Mucosa of descending colon (tissue), 3 donors: ENCODE measurements at regions not wholly inside any gene's neighbourhood (a gene's known extent, or its start where the extent isn't known, plus 50 kb on each side); places are given as distances from the start of the nearest gene placed in this dataset.
A peak's percentile ranks its signal among the peaks of the same experiment; 100 is the strongest.

ENCODE experiments used
- ATAC-seq: fragments of 200-7000 bp; cut with Tn5 transposase; one replicate; pipeline ENCODE4 v1.9.1; 2020; ENCODE audit warnings: mild to moderate bottlenecking, moderate library complexity
- DNase-seq, 3 donors: peaks; one replicate each; pipeline ENCODE4 v3.0.0-alpha.2; 2020
- H3K36me3 ChIP-seq: fragments of 200-600 bp; one replicate; pipeline ENCODE4 v1.8.0; 2021; ENCODE audit warnings: low read depth, mild to moderate bottlenecking
- H3K4me1 ChIP-seq: fragments of 200-600 bp; one replicate; pipeline ENCODE4 v1.8.0; 2021; ENCODE audit warnings: low read depth, mild to moderate bottlenecking
- H3K4me3 ChIP-seq: fragments of 200-600 bp; one replicate; pipeline ENCODE4 v1.8.0; 2021; ENCODE audit warnings: mild to moderate bottlenecking
- H3K9me3 ChIP-seq: fragments of 200-600 bp; one replicate; pipeline ENCODE4 v1.8.0; 2021; ENCODE audit warnings: mild to moderate bottlenecking
- intact Hi-C, 2 donors: fragments of 100-400 bp; cut with DNase I in 1 of 2; cut with micrococcal nuclease in 1 of 2; formaldehyde crosslinking; loops; one replicate each; pipeline versions ENCODE4 v1.11.0 to v1.11.1; 2022; cut with DNase I, micrococcal nuclease
- TF ChIP-seq, protein P1 (sequence below): fragments of 200-600 bp; IDR thresholded peaks from one replicate; pipeline ENCODE4 v1.8.0; 2022; ENCODE audit warnings: antibody characterized with exemption, mild to moderate bottlenecking
- donor health status: DM: no; HTN: no; CAD: no; lungs with moderate emphysema.
- donor health status: DM: no; HTN: no; CAD: no.
- donor health status: DM: no; HTN: yes; CAD: no.

DNA sequence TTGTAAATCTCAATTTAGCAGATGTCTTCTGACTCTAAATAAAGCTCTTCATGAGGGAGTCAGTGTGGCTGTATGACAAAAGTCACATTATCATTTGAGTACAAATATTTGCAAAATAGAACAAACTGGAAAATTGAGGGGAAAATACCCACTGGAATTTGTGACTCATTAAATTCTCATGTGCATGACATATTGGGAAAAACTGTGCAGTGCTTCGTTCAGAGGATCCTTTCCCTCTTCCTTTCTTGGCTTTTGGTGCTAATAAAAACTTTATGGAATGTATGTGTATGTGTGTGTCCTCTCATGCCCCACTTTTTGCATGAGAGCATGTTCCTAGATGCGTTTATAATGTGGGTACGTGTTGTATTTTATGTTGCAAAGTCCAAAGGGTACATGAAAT, 267.8 kb downstream of the KTN1 start:
- H3K4me1 ChIP-seq: peaks cover 4% of the 10 kb centered on the region
- H3K4me3 ChIP-seq: no peak overlapping the region
- TF ChIP-seq, protein P1, sequence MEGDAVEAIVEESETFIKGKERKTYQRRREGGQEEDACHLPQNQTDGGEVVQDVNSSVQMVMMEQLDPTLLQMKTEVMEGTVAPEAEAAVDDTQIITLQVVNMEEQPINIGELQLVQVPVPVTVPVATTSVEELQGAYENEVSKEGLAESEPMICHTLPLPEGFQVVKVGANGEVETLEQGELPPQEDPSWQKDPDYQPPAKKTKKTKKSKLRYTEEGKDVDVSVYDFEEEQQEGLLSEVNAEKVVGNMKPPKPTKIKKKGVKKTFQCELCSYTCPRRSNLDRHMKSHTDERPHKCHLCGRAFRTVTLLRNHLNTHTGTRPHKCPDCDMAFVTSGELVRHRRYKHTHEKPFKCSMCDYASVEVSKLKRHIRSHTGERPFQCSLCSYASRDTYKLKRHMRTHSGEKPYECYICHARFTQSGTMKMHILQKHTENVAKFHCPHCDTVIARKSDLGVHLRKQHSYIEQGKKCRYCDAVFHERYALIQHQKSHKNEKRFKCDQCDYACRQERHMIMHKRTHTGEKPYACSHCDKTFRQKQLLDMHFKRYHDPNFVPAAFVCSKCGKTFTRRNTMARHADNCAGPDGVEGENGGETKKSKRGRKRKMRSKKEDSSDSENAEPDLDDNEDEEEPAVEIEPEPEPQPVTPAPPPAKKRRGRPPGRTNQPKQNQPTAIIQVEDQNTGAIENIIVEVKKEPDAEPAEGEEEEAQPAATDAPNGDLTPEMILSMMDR: no peak
- no peaks in the 10 kb centered on the region for H3K9me3 ChIP-seq
- H3K36me3 ChIP-seq: no peaks in the 10 kb centered on the region
- DNase-seq (no peak), ATAC-seq (no peak)
- intact Hi-C loops: no loop called here

DNA sequence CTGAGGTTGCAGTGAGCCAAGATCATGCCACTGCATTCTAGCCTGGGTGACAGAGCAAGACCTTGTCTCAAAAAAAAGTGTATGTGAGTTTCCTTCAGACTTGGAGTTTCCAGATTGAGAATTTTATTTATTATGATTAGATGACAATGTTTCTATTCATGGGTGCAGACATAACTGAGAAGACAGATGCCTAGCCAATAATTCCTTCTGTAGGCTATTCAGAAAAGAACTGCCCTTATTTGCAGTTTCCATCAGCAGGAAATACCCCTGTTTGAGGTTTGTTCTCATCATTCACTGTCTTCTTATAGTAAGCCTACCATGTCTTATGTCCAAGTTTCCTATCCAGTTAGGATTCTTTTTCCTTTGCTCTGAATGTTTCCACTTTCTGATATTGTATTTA, 269.0 kb downstream of the KTN1 start:
- intact Hi-C loops: no loop called here
- DNase-seq (no peak), ATAC-seq (no peak)
- TF ChIP-seq, protein P1: no peak
- Histone ChIP-seq H3K4me1 (no peaks in the 10 kb centered on the region), H3K36me3 (no peaks in the 10 kb centered on the region), H3K9me3 (no peaks in the 10 kb centered on the region), H3K4me3 (no peak overlapping the region)

DNA sequence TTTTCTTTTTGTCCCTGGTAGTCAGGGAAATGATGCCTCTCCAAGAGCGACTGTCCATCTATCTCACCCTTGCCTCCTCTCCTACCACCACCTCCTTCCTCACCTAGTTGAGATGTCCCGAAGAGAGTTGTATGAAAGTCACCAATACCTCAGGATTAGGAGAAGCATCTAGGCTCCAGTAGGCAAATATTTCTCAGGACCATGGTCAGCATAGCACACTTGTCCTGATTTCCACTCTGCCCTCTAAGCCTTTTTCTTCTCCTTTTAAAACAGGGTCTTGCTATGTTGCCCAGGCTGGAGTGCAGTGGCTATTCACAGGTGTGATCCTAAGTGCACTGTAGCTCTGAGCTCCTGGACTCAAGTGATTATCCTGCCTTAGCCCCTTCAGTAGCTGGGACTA, 268.4 kb upstream of the PELI2 start:
- TF ChIP-seq, protein P1: no peak
- intact Hi-C loops: no loop called here
- Histone ChIP-seq H3K36me3 (no peaks in the 10 kb centered on the region), H3K4me3 (no peak overlapping the region), H3K4me1 (no peaks in the 10 kb centered on the region), H3K9me3 (no peaks in the 10 kb centered on the region)
- ATAC-seq (no peak), DNase-seq (no peak)

DNA sequence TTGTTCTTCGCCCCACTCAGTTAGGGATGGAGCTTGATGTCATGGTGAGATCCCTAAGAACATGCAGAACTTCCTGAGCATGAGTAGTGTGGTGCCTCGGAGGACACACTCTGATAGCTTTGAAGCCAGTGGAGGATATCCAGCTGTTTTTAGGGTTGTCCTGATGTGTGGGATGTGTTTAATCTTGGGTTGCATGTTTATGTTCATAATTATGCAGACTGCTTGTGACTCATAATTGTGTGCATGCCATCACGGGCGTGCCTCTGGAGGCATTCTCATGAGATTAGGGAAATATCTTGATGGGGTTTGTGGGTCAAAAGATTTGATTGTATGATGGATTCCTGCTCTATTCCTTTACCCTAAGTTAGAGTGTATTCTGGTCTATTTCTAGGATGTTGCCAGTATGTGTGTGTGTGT, 267.4 kb upstream of the PELI2 start:
- ATAC-seq: peak; percentile 62
- TF ChIP-seq, protein P1: no peak

DNA sequence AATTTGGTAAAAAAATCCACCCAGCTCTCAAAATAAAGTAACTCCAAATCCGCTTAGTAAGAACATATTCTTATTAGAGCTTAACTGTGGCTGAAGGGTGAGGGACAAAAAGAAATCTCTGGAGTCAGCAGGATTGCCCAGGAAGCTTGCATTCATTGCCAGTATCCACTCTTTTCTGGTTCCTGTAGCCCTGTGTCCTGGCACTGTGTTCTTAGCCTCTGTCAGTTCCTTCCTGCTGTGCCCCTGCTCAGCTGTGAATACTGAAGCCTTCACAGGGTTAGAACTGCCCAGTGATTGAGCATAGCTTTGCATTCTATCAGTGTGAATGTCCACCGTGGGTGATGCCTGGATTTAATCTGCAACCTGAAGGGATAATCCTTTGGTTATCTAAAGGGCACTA, 266.9 kb upstream of the PELI2 start:
- TF ChIP-seq, protein P1: no peak
- Histone ChIP-seq H3K4me3 (no peak overlapping the region), H3K36me3 (no peaks in the 10 kb centered on the region), H3K9me3 (no peaks in the 10 kb centered on the region), H3K4me1 (no peaks in the 10 kb centered on the region)
- ATAC-seq (no peak), DNase-seq (no peak)
- intact Hi-C loops: no loop called here

More for the DNA sequence above, 267.4 kb upstream of the PELI2 start:
- H3K4me1 ChIP-seq: no peaks in the 10 kb centered on the region
- H3K9me3 ChIP-seq: no peaks in the 10 kb centered on the region
- intact Hi-C loops: no loop called here
- no peaks in the 10 kb centered on the region for H3K36me3 ChIP-seq
- H3K4me3 ChIP-seq: no peak overlapping the region
- no peak for DNase-seq

DNA sequence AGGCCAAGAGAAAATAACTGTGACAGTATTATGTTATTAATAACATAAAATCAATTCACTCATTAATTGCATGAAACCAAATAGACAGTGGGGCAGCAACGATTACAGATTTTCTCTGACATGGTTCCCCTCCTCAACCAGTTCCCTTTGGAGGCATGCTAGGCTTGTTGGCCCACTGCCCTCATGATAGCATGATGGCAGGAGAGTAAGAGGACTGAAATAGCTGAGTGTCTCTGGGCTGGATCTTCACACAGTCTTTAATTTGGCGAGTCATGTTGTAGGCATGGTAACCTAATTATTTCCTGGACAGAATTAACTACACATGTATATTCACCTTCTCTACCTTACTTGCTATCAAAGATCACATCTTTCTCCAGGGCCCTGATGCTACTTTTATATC, 266.2 kb upstream of the PELI2 start:
- Histone ChIP-seq H3K36me3 (no peaks in the 10 kb centered on the region), H3K4me1 (no peaks in the 10 kb centered on the region), H3K9me3 (no peaks in the 10 kb centered on the region), H3K4me3 (no peak overlapping the region)
- TF ChIP-seq, protein P1: no peak
- no peak for DNase-seq
- no peak for ATAC-seq
- intact Hi-C loops: no loop called here
